ENCODE measurements at regions not wholly inside any gene's neighbourhood (a gene's known extent, or its start where the extent isn't known, plus 50 kb on each side); places are given as distances from the start of the nearest gene placed in this dataset.

DNA sequence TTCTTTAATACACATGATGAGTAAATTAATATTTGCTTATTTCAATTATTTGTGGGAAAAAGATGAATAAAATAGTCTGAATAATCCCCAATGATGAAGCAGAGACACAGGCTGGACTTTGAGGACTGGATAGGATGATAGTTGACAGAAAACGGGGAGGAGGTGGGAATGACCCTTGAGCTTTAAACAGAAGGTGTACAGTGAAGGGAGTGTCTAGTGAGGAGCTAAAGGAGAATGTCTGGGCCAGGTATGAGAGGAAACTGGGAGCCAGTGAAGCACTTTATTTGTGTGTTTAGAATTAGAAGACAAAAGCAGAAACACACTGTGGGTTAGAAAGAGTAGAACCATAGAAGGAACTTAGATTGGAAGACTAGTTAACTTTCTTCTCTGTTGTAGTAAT, 230.4 kb upstream of the CA10 start:
- H3K27ac ChIP-seq, result no peak overlapping the region
- no peak for ATAC-seq
- ChIA-PET CTCF (no interaction called here), POLR2A (no interaction called here)
- no peak for DNase-seq (ENCODE audit: low read depth in 1 of 2, low spot score in 1 of 2)
- 6% methylated on average over 1 of the region's 1 CpG for WGBS (ENCODE audit: missing lambda C conversion rate)
- TF ChIP-seq ZSCAN20 (CRISPR knock-in tag; IDR thresholded peaks at IDR 0.05) (no peak), RNF2 (IDR thresholded peaks at IDR 0.05; ENCODE audit: borderline replicate concordance, low read depth) (no peak), KDM1A (IDR thresholded peaks at IDR 0.05; ENCODE audit: low read depth) (no peak), FOXS1 (CRISPR knock-in tag; IDR thresholded peaks at IDR 0.05) (no peak), MAZ (IDR thresholded peaks at IDR 0.05; ENCODE audit: borderline replicate concordance, low read depth, low read length) (no peak), MYC (IDR thresholded peaks at IDR 0.05; ENCODE audit: borderline replicate concordance, low read length) (no peak), CBX2 (IDR thresholded peaks at IDR 0.05; ENCODE audit: borderline replicate concordance, low read depth) (no peak), JUN (IDR thresholded peaks at IDR 0.05) (no peak), RFX5 (IDR thresholded peaks at IDR 0.05) (no peak), SMC3 (IDR thresholded peaks at IDR 0.05) (no peak)
- TF ChIP-seq, protein P1, sequence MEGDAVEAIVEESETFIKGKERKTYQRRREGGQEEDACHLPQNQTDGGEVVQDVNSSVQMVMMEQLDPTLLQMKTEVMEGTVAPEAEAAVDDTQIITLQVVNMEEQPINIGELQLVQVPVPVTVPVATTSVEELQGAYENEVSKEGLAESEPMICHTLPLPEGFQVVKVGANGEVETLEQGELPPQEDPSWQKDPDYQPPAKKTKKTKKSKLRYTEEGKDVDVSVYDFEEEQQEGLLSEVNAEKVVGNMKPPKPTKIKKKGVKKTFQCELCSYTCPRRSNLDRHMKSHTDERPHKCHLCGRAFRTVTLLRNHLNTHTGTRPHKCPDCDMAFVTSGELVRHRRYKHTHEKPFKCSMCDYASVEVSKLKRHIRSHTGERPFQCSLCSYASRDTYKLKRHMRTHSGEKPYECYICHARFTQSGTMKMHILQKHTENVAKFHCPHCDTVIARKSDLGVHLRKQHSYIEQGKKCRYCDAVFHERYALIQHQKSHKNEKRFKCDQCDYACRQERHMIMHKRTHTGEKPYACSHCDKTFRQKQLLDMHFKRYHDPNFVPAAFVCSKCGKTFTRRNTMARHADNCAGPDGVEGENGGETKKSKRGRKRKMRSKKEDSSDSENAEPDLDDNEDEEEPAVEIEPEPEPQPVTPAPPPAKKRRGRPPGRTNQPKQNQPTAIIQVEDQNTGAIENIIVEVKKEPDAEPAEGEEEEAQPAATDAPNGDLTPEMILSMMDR (IDR thresholded peaks at IDR 0.05), result no peak
- H3K4me2 ChIP-seq, result no peak overlapping the region
- H3K4me3 ChIP-seq, result no peak overlapping the region
- peaks cover 9% of the 10 kb centered on the region; the same call in 1 of the 3 replicates for H3K9me3 ChIP-seq
- FAIRE-seq, result no peak
- H3K4me1 ChIP-seq, result no peaks in the 10 kb centered on the region

DNA sequence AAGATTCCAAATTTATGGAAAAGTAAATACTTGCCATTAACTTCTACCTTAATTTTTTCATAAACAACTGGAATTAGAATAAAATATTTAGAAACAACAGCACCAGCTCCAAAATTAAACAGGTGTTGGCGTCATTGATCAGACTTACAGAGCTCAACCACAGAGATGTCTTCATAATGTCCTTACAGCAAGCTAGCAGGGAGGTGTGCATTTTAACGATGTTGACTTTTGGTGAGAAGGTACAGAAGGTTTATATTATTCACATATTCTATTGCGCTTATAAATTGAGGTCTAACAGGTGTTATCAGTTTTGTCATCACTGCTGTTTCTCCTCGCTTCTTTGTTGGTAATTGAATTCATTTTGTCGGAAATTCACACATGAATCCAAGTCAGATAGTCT, 226.2 kb upstream of the CA10 start:
- ATAC-seq (no peak), FAIRE-seq (no peak), DNase-seq (ENCODE audit: low read depth in 1 of 2, low spot score in 1 of 2) (no peak)
- Histone ChIP-seq H3K9me3 (peaks cover 6% of the 10 kb centered on the region; the same call in 1 of the 3 replicates), H3K4me2 (no peak overlapping the region), H3K4me3 (no peak overlapping the region), H3K27ac (no peak overlapping the region), H3K4me1 (no peaks in the 10 kb centered on the region)
- POLR2A ChIA-PET, result no interaction called here
- TF ChIP-seq CBX2 (IDR thresholded peaks at IDR 0.05; ENCODE audit: borderline replicate concordance, low read depth), result no peak
- CTCF ChIA-PET, result interaction anchor here (1.5 kb wide), 1 partner anchor 9 kb away, joined by 7 read pairs; no protein-coding TSS in a partner anchor
- 11% methylated on average over 5 of the region's 5 CpGs for WGBS (ENCODE audit: missing lambda C conversion rate)

DNA sequence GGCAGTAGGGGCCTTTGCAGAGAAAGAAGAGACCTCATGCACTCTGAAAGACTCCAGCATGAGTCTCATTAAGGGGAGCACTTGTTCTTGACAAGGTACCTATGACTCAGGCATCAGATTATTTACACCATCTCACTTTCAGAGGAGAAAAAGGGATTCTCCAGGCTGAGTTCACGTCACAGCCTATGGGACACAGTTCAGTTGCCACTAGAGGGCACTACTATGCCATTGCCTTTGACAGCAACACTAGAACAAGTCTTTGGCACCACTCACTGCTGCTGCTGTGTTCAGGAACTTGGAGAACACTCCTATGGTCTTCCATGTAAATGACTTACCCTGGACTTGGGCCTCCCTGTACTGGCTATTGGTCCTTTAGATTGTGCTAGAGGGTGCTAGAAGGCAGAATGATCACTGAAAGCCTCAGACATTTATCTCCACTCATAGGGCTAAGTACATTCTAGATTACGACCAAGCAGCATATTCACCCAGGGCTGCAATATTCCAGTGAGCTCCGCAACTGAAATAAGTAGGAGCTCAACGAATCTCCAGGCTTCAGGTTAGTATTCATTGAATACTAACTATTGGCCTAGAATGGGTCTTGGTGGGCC, 225.1 kb upstream of the CA10 start:
- peak; percentile 13 to 70 for DNase-seq (ENCODE audit: low read depth in 1 of 2, low spot score in 1 of 2)
- no peak overlapping the region for H3K4me3 ChIP-seq

DNA sequence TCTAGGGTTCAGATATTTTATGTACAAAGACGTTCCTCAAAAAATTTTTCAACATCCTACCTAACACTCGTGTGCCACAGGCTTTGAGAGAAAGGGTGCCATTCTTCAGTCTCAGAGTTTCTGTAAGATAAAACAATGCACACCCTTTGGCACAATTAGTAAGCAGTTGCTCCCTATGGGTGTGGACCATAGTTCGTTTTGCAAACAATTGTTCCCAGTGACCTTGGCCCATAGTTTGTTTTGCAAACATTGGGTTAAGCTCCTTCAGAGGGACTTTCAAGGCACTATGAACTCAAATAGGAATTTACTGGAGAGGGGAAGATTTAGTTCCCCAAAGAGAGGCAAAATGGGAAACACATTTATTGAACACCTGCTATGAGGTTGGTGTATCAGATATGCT, 220.3 kb upstream of the CA10 start:
- no peak overlapping the region for H3K4me3 ChIP-seq
- no peak overlapping the region for H3K27ac ChIP-seq
- no peaks in the 10 kb centered on the region for H3K4me1 ChIP-seq
- H3K4me2 ChIP-seq, result no peak overlapping the region
- no peaks in the 10 kb centered on the region for H3K9me3 ChIP-seq
- CTCF ChIA-PET, result interaction anchor here (0.8 kb wide), 1 partner anchor 16 kb away, joined by 4 read pairs; no protein-coding TSS in a partner anchor
- no peak for DNase-seq (ENCODE audit: low read depth in 1 of 2, low spot score in 1 of 2)
- FAIRE-seq, result no peak
- POLR2A ChIA-PET, result no interaction called here
- ATAC-seq, result no peak
- 3% methylated on average over 3 of the region's 3 CpGs for WGBS (ENCODE audit: missing lambda C conversion rate)
- TF ChIP-seq RNF2 (IDR thresholded peaks at IDR 0.05; ENCODE audit: borderline replicate concordance, low read depth), result no peak
- no peak for TF ChIP-seq RFX5 (IDR thresholded peaks at IDR 0.05)
- TF ChIP-seq EHMT2 (IDR thresholded peaks at IDR 0.05; ENCODE audit: low read depth), result no peak
- no peak for TF ChIP-seq KDM1A (IDR thresholded peaks at IDR 0.05; ENCODE audit: low read depth)
- TF ChIP-seq HOXA7 (CRISPR knock-in tag; IDR thresholded peaks at IDR 0.05), result no peak
- TF ChIP-seq ZC3H11A (IDR thresholded peaks at IDR 0.05), result no peak
- no peak for TF ChIP-seq FOXS1 (CRISPR knock-in tag; IDR thresholded peaks at IDR 0.05)
- no peak for TF ChIP-seq RARB (CRISPR knock-in tag; IDR thresholded peaks at IDR 0.05)
- no peak for TF ChIP-seq FOSB (CRISPR knock-in tag; IDR thresholded peaks at IDR 0.05)
- no peak for TF ChIP-seq MYC (IDR thresholded peaks at IDR 0.05; ENCODE audit: borderline replicate concordance, low read length)
- TF ChIP-seq ESRRA (IDR thresholded peaks at IDR 0.05; ENCODE audit: borderline replicate concordance, low read length), result no peak
- TF ChIP-seq EP300 (IDR thresholded peaks at IDR 0.05), result no peak
- no peak for TF ChIP-seq ZFP36 (IDR thresholded peaks at IDR 0.05; ENCODE audit: borderline replicate concordance, partially characterized antibody)
- TF ChIP-seq HOXB5 (CRISPR knock-in tag; IDR thresholded peaks at IDR 0.05), result no peak

More for the DNA sequence above, 225.1 kb upstream of the CA10 start:
- Histone ChIP-seq H3K9me3 (peaks cover 6% of the 10 kb centered on the region; the same call in 1 of the 3 replicates), H3K4me2 (no peak overlapping the region), H3K27ac (no peak overlapping the region), H3K4me1 (no peaks in the 10 kb centered on the region)
- FAIRE-seq (no peak), ATAC-seq (peak; percentile 71 to 93; a peak in 4 of 6 replicates)
- ChIA-PET CTCF (interaction anchor here (0.9 to 1.5 kb wide), 4 partner anchors 9 to 11 kb away, joined by 3 to 7 read pairs (median 4); no protein-coding TSS in a partner anchor), POLR2A (no interaction called here)
- WGBS (ENCODE audit: missing lambda C conversion rate), result 8% methylated on average over 4 of the region's 4 CpGs
- no peak for TF ChIP-seq RFX5 (IDR thresholded peaks at IDR 0.05)
- TF ChIP-seq, protein P1 (IDR thresholded peaks at IDR 0.05), result peak; percentile 39; the same call in 2 of the 3 replicates
- no peak for TF ChIP-seq JUN (IDR thresholded peaks at IDR 0.05)
- TF ChIP-seq RAD21 (conservative IDR thresholded peaks at IDR 0.05 in 1 of 2, IDR thresholded peaks at IDR 0.05 in 1 of 2), result peak in 1 of 2 experiments; percentile 62; a peak in 4 of 5 replicates
- peak; percentile 34; the same call in 2 of the 3 replicates for TF ChIP-seq SMC3 (IDR thresholded peaks at IDR 0.05)

Measured in A549 (cell line).